Loucy (cell line): ENCODE measurements at regions not wholly inside any gene's neighbourhood (a gene's known extent, or its start where the extent isn't known, plus 50 kb on each side); places are given as distances from the start of the nearest gene placed in this dataset.

Source experiments
- CTCF ChIP-seq: fragments of 200-600 bp; sonication (generic); conservative IDR thresholded peaks from 2 replicates; pipeline ENCODE4 v1.5.1; 2014; ENCODE audit warnings: mild to moderate bottlenecking, antibody characterized with exemption, low read length
- EZH2phosphoT487 ChIP-seq: fragments of 200-600 bp; IDR thresholded peaks from 2 replicates; pipeline ENCODE4 v1.6.1; 2018; ENCODE audit warnings: antibody characterized with exemption, mild to moderate bottlenecking, moderate library complexity, borderline replicate concordance

GRCh38 chr7:42611961-42612360, 299.9 kb downstream of the C7orf25 start:
- no peak for TF ChIP-seq CTCF
- TF ChIP-seq EZH2phosphoT487 = no peak
